ENCODE measurements at regions not wholly inside any gene's neighbourhood (a gene's known extent, or its start where the extent isn't known, plus 50 kb on each side); places are given as distances from the start of the nearest gene placed in this dataset.
A peak's percentile ranks its signal among the peaks of the same experiment; 100 is the strongest.

GRCh38 chr20:51958099-51959065 lies 156.1 kb upstream of the SALL4 start:
- TF ChIP-seq ZNF274 (IDR thresholded peaks at IDR 0.05; ENCODE audit: low read depth, low read length): no peak
- no peak for TF ChIP-seq YY1 (IDR thresholded peaks at IDR 0.05; ENCODE audit: insufficient read depth, insufficient read length)
- no peak for TF ChIP-seq SUZ12 (IDR thresholded peaks at IDR 0.05; ENCODE audit: extremely low read depth, insufficient read depth, insufficient read length)
- H3K36me3 ChIP-seq (ENCODE audit: insufficient read depth, insufficient read length, low read length): no peaks in the 10 kb centered on the region
- no peak overlapping the region for H3K9ac ChIP-seq (ENCODE audit: insufficient read length, low read depth)
- no peaks in the 10 kb centered on the region for H3K27me3 ChIP-seq (ENCODE audit: insufficient read depth, insufficient read length)
- peaks cover 7% of the 10 kb centered on the region for H3K4me1 ChIP-seq (ENCODE audit: insufficient read depth, insufficient read length)
- no peak for DNase-seq (ENCODE audit: low read depth, low spot score)
- H3K4me3 ChIP-seq (ENCODE audit: insufficient read length, low read depth): no peak overlapping the region
- H3K9me3 ChIP-seq (ENCODE audit: insufficient read depth, low read length): no peaks in the 10 kb centered on the region

GRCh38 chr20:51955756-51956155 lies 153.4 kb upstream of the SALL4 start:
- no peak for DNase-seq (ENCODE audit: low read depth, low spot score)
- Histone ChIP-seq H3K4me1 (ENCODE audit: insufficient read depth, insufficient read length) (peaks cover 5% of the 10 kb centered on the region), H3K36me3 (ENCODE audit: insufficient read depth, insufficient read length, low read length) (no peaks in the 10 kb centered on the region)

GRCh38 chr20:51953731-51954340 lies 151.5 kb upstream of the SALL4 start:
- Histone ChIP-seq H3K36me3 (ENCODE audit: insufficient read depth, insufficient read length, low read length) (no peaks in the 10 kb centered on the region), H3K27me3 (ENCODE audit: insufficient read depth, insufficient read length) (no peaks in the 10 kb centered on the region), H3K9me3 (ENCODE audit: insufficient read depth, low read length) (no peaks in the 10 kb centered on the region), H3K9ac (ENCODE audit: insufficient read length, low read depth) (no peak overlapping the region), H3K4me3 (ENCODE audit: insufficient read length, low read depth) (no peak overlapping the region), H3K4me1 (ENCODE audit: insufficient read depth, insufficient read length) (no peaks in the 10 kb centered on the region)
- TF ChIP-seq ZNF274 (IDR thresholded peaks at IDR 0.05; ENCODE audit: low read depth, low read length): no peak
- no peak for TF ChIP-seq SUZ12 (IDR thresholded peaks at IDR 0.05; ENCODE audit: extremely low read depth, insufficient read depth, insufficient read length)
- TF ChIP-seq YY1 (IDR thresholded peaks at IDR 0.05; ENCODE audit: insufficient read depth, insufficient read length): no peak
- peak; percentile 46 for DNase-seq (ENCODE audit: low read depth, low spot score)

More at GRCh38 chr20:51955756-51956155, 153.4 kb upstream of the SALL4 start:
- H3K9ac ChIP-seq (ENCODE audit: insufficient read length, low read depth): no peak overlapping the region
- H3K9me3 ChIP-seq (ENCODE audit: insufficient read depth, low read length): no peaks in the 10 kb centered on the region
- TF ChIP-seq YY1 (IDR thresholded peaks at IDR 0.05; ENCODE audit: insufficient read depth, insufficient read length) (no peak), ZNF274 (IDR thresholded peaks at IDR 0.05; ENCODE audit: low read depth, low read length) (no peak)
- no peaks in the 10 kb centered on the region for H3K27me3 ChIP-seq (ENCODE audit: insufficient read depth, insufficient read length)
- H3K4me3 ChIP-seq (ENCODE audit: insufficient read length, low read depth): no peak overlapping the region

GRCh38 chr20:51950926-51951325 lies 148.6 kb upstream of the SALL4 start:
- no peak overlapping the region for H3K4me3 ChIP-seq (ENCODE audit: insufficient read length, low read depth)
- no peaks in the 10 kb centered on the region for H3K27me3 ChIP-seq (ENCODE audit: insufficient read depth, insufficient read length)
- H3K9me3 ChIP-seq (ENCODE audit: insufficient read depth, low read length): no peaks in the 10 kb centered on the region
- no peak for DNase-seq (ENCODE audit: low read depth, low spot score)
- H3K9ac ChIP-seq (ENCODE audit: insufficient read length, low read depth): no peak overlapping the region
- no peaks in the 10 kb centered on the region for H3K4me1 ChIP-seq (ENCODE audit: insufficient read depth, insufficient read length)
- TF ChIP-seq ZNF274 (IDR thresholded peaks at IDR 0.05; ENCODE audit: low read depth, low read length) (no peak), SUZ12 (IDR thresholded peaks at IDR 0.05; ENCODE audit: extremely low read depth, insufficient read depth, insufficient read length) (no peak), YY1 (IDR thresholded peaks at IDR 0.05; ENCODE audit: insufficient read depth, insufficient read length) (no peak)
- no peaks in the 10 kb centered on the region for H3K36me3 ChIP-seq (ENCODE audit: insufficient read depth, insufficient read length, low read length)

GRCh38 chr20:51946586-51946985 lies 144.3 kb upstream of the SALL4 start:
- Histone ChIP-seq H3K9ac (ENCODE audit: insufficient read length, low read depth) (no peak overlapping the region), H3K27me3 (ENCODE audit: insufficient read depth, insufficient read length) (no peaks in the 10 kb centered on the region), H3K36me3 (ENCODE audit: insufficient read depth, insufficient read length, low read length) (no peaks in the 10 kb centered on the region), H3K4me3 (ENCODE audit: insufficient read length, low read depth) (no peak overlapping the region), H3K4me1 (ENCODE audit: insufficient read depth, insufficient read length) (no peaks in the 10 kb centered on the region), H3K9me3 (ENCODE audit: insufficient read depth, low read length) (no peaks in the 10 kb centered on the region)
- TF ChIP-seq SUZ12 (IDR thresholded peaks at IDR 0.05; ENCODE audit: extremely low read depth, insufficient read depth, insufficient read length) (no peak), YY1 (IDR thresholded peaks at IDR 0.05; ENCODE audit: insufficient read depth, insufficient read length) (no peak), ZNF274 (IDR thresholded peaks at IDR 0.05; ENCODE audit: low read depth, low read length) (no peak)
- DNase-seq (ENCODE audit: low read depth, low spot score): no peak

- Histone ChIP-seq H3K4me3 (ENCODE audit: insufficient read length, low read depth) (no peak overlapping the region), H3K4me1 (ENCODE audit: insufficient read depth, insufficient read length) (no peaks in the 10 kb centered on the region), H3K9me3 (ENCODE audit: insufficient read depth, low read length) (no peaks in the 10 kb centered on the region), H3K9ac (ENCODE audit: insufficient read length, low read depth) (no peak overlapping the region), H3K27me3 (ENCODE audit: insufficient read depth, insufficient read length) (no peaks in the 10 kb centered on the region), H3K36me3 (ENCODE audit: insufficient read depth, insufficient read length, low read length) (no peaks in the 10 kb centered on the region)
- DNase-seq (ENCODE audit: low read depth, low spot score): no peak
- TF ChIP-seq YY1 (IDR thresholded peaks at IDR 0.05; ENCODE audit: insufficient read depth, insufficient read length): no peak
- TF ChIP-seq ZNF274 (IDR thresholded peaks at IDR 0.05; ENCODE audit: low read depth, low read length): no peak
- no peak for TF ChIP-seq SUZ12 (IDR thresholded peaks at IDR 0.05; ENCODE audit: extremely low read depth, insufficient read depth, insufficient read length)
Observed at GRCh38 chr20:51945881-51946280, 143.6 kb upstream of the SALL4 start.

GRCh38 chr20:51945177-51945576 lies 142.9 kb upstream of the SALL4 start:
- no peaks in the 10 kb centered on the region for H3K36me3 ChIP-seq (ENCODE audit: insufficient read depth, insufficient read length, low read length)
- no peak for TF ChIP-seq ZNF274 (IDR thresholded peaks at IDR 0.05; ENCODE audit: low read depth, low read length)
- H3K9ac ChIP-seq (ENCODE audit: insufficient read length, low read depth): no peak overlapping the region
- DNase-seq (ENCODE audit: low read depth, low spot score): no peak
- no peaks in the 10 kb centered on the region for H3K27me3 ChIP-seq (ENCODE audit: insufficient read depth, insufficient read length)
- H3K9me3 ChIP-seq (ENCODE audit: insufficient read depth, low read length): no peaks in the 10 kb centered on the region
- H3K4me1 ChIP-seq (ENCODE audit: insufficient read depth, insufficient read length): no peaks in the 10 kb centered on the region
- no peak overlapping the region for H3K4me3 ChIP-seq (ENCODE audit: insufficient read length, low read depth)

Measured in NT2/D1 (cell line).